ENCODE measurements at regions not wholly inside any gene's neighbourhood (a gene's known extent, or its start where the extent isn't known, plus 50 kb on each side); places are given as distances from the start of the nearest gene placed in this dataset.
"Not testable (repeated sequence)": the region's sequence is repeated elsewhere in the genome, so short reads cannot be mapped to it uniquely, and the experiment has no call there.

DNA sequence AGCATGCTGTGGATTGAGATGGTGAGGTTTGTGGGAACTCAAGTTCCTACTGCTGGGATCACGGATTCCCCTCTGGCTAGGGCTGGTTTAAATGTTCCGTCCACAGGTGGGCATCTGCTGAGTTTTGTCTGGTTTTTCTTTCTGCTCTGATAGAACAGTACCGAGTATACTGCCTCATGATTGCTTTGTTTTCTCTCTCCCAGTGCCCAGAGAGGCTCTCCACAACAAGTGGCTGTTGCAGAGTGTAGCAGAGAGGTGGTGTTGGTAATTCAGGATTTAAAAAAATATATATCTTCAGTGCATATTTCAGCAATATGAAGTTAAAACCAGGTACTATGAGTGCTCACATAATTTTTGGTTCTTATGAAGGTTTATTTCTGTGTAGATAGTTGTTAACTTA lies 213.7 kb downstream of the TEX13C start:
- TF ChIP-seq, protein P1, sequence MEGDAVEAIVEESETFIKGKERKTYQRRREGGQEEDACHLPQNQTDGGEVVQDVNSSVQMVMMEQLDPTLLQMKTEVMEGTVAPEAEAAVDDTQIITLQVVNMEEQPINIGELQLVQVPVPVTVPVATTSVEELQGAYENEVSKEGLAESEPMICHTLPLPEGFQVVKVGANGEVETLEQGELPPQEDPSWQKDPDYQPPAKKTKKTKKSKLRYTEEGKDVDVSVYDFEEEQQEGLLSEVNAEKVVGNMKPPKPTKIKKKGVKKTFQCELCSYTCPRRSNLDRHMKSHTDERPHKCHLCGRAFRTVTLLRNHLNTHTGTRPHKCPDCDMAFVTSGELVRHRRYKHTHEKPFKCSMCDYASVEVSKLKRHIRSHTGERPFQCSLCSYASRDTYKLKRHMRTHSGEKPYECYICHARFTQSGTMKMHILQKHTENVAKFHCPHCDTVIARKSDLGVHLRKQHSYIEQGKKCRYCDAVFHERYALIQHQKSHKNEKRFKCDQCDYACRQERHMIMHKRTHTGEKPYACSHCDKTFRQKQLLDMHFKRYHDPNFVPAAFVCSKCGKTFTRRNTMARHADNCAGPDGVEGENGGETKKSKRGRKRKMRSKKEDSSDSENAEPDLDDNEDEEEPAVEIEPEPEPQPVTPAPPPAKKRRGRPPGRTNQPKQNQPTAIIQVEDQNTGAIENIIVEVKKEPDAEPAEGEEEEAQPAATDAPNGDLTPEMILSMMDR (IDR thresholded peaks at IDR 0.05; ENCODE audit: insufficient read depth, low read length), result no peak
- H3K4me3 ChIP-seq (ENCODE audit: low read depth, low read length), result no peak overlapping the region
- DNase-seq (ENCODE audit: low read depth), result no peak

DNA sequence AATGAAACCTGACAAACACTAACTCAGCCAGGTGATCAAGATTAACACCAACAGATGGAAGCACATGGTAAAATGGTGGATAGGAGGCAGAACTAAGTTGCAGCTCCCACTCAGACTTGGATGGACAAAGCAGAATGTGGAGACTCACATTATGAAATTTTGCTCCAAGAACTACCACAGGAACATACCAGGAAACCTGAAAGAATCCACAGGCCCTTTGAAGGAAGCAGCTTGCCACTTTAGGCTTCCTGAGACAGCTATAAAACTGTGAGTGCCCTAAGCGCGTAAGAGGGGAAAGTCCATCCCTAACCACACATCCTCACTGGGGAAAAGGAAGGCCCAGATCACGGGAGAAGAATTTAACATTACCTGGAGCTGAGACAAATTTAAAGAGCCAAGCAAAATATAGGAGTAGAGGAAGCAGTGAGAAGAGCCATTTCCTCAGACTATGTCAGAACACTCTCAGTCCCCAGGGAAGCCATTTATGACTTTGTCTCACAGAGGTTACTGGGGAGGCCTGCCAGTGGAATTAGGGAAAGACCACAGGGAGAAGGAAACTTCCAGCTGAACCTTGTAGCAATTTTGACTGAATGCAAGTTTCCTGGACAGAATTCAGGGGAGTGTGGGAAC lies 224.5 kb downstream of the TEX13C start:
- TF ChIP-seq, protein P1 (IDR thresholded peaks at IDR 0.05; ENCODE audit: insufficient read depth, low read length), result no peak
- no peak for DNase-seq (ENCODE audit: low read depth)
- no peak overlapping the region for H3K4me3 ChIP-seq (ENCODE audit: low read depth, low read length)

DNA sequence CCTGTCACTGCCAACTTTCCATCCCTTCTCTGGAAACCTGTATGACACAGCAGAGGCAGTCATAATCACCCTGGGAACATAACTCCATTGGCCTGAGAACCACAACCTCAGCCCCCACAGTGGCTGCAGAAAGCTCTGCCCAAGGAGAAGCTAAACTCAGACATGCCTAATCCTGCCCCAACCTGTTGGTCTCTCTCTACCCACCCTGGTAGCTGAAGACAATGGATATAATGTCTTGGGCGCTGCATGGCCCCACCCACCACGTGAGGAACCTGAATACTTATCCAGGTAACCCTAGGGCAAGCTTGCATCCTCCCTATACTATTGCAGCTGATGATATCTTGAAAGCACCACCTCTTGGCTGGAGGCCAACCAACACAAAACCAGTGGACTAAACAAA lies 225.2 kb downstream of the TEX13C start:
- TF ChIP-seq, protein P1 (IDR thresholded peaks at IDR 0.05; ENCODE audit: insufficient read depth, low read length), result no peak
- no peak overlapping the region for H3K4me3 ChIP-seq (ENCODE audit: low read depth, low read length)
- no peak for DNase-seq (ENCODE audit: low read depth)

DNA sequence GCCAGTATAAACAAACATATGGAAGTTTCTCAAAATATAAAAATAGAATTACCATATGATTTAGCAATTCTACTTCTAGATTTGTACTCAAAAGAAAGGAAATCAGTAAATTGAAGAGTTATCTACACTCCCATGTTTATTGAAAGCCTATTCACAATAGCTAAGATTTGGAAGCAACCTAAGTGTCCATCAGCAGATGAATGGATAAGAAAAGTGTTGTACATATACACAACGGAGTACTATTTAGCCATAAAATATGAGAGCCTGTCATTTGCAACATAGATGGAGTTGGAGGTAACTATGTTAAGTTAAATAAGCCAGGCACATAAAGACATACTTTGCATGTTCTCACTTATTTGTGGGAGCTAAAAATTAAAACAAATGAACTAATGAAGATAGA lies 257.8 kb downstream of the TEX13C start:
- DNase-seq (ENCODE audit: low read depth), result no peak
- H3K4me3 ChIP-seq (ENCODE audit: low read depth, low read length), result no peak overlapping the region
- TF ChIP-seq, protein P1 (IDR thresholded peaks at IDR 0.05; ENCODE audit: insufficient read depth, low read length), result no peak

DNA sequence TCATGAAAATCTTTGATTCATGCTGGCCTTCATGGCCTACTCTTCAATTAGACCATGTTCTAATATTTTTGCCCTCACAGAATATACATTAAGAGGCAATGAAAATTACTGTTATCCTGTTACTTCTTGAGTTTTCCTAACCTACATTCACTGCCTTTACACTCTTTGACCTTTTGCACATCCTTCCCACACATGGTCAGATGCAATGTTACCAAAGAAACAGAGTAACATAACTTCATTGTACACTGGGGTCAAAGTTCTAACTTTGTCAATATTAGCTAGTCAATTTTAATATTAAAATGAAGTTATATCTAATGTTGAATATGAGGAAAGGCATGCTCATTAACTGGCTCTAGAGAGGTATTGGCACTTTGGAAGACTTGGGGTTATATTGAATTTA lies 284.8 kb downstream of the TEX13C start:
- DNase-seq (ENCODE audit: low read depth), result no peak
- no peak overlapping the region for H3K4me3 ChIP-seq (ENCODE audit: low read depth, low read length)
- TF ChIP-seq, protein P1 (IDR thresholded peaks at IDR 0.05; ENCODE audit: insufficient read depth, low read length), result no peak

DNA sequence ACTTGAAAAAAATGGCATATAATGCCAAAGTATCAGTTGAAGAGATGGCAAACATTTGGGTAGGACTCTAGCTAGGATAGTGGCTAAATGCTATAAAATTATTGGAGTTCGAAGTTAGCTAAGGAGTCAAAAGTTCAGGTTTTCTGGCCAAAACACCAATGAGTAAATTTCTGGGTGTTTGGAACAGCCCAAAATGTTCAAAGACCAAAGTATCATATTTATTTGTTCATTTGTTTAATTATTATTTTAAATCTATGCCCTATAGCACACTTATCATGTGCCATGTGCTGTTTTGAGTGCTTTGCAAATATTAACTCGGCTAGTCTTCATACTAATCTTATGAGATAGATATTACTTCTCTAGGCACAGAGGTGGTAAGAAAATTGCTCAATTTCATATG lies 285.5 kb downstream of the TEX13C start:
- no peak for DNase-seq (ENCODE audit: low read depth)
- TF ChIP-seq, protein P1 (IDR thresholded peaks at IDR 0.05; ENCODE audit: insufficient read depth, low read length), result no peak

DNA sequence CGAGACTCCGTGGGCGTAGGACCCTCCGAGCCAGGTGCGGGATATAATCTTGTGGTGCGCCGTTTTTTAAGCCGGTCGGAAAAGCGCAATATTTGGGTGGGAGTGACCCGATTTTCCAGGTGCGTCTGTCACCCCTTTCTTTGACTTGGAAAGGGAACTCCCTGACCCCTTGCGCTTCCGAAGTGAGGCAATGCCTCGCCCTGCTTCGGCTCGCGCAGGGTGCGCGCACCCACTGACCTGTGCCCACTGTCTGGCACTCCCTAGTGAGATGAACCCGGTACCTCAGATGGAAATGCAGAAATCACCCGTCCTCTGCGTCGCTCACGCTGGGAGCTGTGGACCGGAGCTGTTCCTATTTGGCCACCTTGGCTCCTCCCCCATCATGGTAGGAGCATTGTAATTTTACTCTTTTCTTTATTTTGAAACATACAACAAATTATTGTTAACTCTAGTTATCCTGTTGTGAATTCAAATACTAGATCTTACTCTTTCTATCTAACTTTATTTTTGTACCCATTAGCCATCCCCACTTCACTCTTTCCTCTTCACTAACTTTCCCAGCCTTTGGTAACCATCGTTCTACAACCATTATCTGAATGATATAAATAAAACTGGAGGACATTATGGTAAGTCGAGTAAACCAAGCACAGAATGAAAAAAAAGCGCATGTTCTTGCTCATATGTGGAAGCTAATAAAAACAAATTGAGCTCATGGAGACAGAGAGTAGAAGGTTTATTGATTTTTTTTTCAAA lies 295.1 kb downstream of the TEX13C start:
- DNase-seq (ENCODE audit: low read depth); H3K4me3 ChIP-seq (ENCODE audit: low read depth, low read length): not testable (repeated sequence)

More for the DNA sequence above, 285.5 kb downstream of the TEX13C start:
- H3K4me3 ChIP-seq (ENCODE audit: low read depth, low read length), result no peak overlapping the region

All from fibroblast of the aortic adventitia (primary cell).